GM12865 (cell line): ENCODE measurements at regions not wholly inside any gene's neighbourhood (a gene's known extent, or its start where the extent isn't known, plus 50 kb on each side); places are given as distances from the start of the nearest gene placed in this dataset.

Source experiments
- DNase-seq: peaks from one replicate; pipeline ENCODE4 v3.0.0; 2010; ENCODE audit warnings: low read depth
- H3K4me3 ChIP-seq: 2 replicates; pipeline ENCODE4 v1.5.1; 2011; ENCODE audit warnings: mild to moderate bottlenecking, low read depth, low read length, control low read depth
- TF ChIP-seq, protein P1 (sequence below): IDR thresholded peaks from 2 replicates; pipeline ENCODE4 v1.5.1; 2011; ENCODE audit warnings: low read length, control low read depth, low read depth, inconsistent platforms; ENCODE audit not compliant: insufficient read depth; ENCODE audit errors: missing control alignments

DNA sequence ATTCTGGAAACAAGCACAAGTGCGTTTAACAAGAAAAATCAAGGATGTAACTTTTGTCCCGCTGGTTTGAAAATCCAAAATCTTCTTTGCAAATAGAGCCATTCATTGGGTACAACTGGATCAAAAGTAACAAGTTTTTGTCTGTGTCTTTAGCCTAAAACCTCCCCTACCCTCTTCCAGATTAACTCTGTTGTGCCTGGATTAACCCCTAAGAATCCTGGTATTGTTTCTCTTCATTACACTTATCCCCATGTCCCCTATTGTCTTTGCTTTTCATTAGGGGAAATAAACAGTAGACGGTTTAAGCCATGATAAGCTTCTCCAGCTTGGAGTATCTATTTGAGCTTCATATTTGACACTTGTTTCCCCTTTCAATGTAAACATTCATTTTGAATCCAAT is 242.1 kb upstream of the ARGLU1 start:
- TF ChIP-seq, protein P1, sequence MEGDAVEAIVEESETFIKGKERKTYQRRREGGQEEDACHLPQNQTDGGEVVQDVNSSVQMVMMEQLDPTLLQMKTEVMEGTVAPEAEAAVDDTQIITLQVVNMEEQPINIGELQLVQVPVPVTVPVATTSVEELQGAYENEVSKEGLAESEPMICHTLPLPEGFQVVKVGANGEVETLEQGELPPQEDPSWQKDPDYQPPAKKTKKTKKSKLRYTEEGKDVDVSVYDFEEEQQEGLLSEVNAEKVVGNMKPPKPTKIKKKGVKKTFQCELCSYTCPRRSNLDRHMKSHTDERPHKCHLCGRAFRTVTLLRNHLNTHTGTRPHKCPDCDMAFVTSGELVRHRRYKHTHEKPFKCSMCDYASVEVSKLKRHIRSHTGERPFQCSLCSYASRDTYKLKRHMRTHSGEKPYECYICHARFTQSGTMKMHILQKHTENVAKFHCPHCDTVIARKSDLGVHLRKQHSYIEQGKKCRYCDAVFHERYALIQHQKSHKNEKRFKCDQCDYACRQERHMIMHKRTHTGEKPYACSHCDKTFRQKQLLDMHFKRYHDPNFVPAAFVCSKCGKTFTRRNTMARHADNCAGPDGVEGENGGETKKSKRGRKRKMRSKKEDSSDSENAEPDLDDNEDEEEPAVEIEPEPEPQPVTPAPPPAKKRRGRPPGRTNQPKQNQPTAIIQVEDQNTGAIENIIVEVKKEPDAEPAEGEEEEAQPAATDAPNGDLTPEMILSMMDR = no peak
- DNase-seq = no peak
- no peak overlapping the region for H3K4me3 ChIP-seq

GRCh38 chr13:106804991-106805390 is 237.1 kb upstream of the ARGLU1 start:
- TF ChIP-seq, protein P1 = no peak
- no peak overlapping the region for H3K4me3 ChIP-seq
- DNase-seq = no peak

- no peak overlapping the region for H3K4me3 ChIP-seq
- DNase-seq = no peak
- TF ChIP-seq, protein P1 = no peak
These were observed 235.0 kb upstream of the ARGLU1 start for GRCh38 chr13:106802917-106803316.

- H3K4me3 ChIP-seq = no peak overlapping the region
- no peak for DNase-seq
- TF ChIP-seq, protein P1 = no peak
These were observed 231.9 kb upstream of the ARGLU1 start for GRCh38 chr13:106799781-106800335.

GRCh38 chr13:106797081-106797640 is 229.2 kb upstream of the ARGLU1 start:
- no peak overlapping the region for H3K4me3 ChIP-seq
- DNase-seq = no peak
- TF ChIP-seq, protein P1 = no peak

DNA sequence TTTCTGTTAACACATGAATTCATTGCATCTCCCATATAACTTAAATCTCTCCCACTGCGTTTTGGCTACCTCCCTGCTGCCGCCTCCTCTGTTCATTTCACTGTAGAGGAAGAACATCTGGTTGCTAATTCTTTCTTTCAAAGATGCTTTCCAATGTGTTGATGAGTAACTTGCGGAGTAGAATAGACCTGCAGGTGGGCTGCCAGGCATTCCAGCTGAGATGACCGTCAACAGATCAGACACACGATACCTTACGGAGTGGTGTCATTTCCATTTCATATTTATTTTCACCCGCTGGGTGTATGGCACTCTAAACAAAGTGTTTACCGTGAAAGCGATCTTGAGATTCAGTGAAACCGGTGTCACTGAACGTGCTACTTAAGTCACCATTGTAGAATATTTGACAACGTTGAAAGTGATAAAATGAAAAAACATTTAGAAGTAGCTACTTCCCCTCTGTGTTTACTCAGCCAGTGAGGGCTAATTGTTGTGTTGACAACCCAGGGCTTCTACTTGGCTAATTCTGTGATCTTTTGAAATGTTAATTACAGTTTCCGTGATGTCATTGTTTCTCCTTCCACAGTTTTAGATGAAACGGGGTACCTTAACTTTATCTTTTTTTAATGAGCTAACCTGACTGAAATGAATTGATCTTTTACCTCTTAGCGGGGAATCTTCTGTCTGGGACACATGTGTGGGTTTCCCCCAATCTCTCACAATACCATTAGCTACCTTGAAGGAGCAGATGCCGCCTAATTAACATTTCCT is 228.5 kb upstream of the ARGLU1 start:
- TF ChIP-seq, protein P1 = no peak
- peak overlapping the region; percentile 5 for H3K4me3 ChIP-seq
- no peak for DNase-seq
